ENCODE measurements at regions not wholly inside any gene's neighbourhood (a gene's known extent, or its start where the extent isn't known, plus 50 kb on each side); places are given as distances from the start of the nearest gene placed in this dataset.

DNA sequence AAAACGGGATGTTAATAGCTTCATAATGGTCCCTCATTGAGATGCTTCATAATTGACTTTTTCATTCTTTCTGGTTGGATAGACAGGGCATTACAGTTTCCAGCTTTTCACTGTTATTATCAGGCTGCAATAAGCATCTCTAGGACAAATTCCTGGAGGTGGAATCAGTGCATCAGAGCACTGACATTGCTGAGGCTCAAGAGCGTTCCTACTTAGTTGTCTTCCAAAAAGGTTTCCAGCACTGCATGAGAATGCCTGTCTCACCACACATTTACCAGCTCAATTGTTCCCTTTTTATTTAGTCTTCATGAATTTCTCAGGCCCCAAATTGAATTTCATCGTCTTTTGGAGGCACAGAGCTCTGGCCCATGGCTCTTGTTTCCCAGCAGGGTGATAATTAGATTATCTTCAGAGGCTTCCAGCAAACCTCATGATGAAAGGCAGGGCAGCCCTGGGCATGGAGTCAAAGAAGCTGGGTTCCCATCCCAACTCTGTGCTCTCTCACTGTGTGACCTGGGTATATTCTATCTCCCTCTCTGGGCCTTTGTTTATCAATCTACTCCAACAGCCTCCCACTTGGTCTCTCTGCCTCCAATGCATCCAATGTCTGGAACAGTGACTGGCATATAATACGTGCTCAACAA is 451.4 kb downstream of the PTPRU start:
- no peak for TF ChIP-seq POLR2A (IDR thresholded peaks at IDR 0.05; ENCODE audit: low read length)
- no peak for TF ChIP-seq GATA1 (IDR thresholded peaks at IDR 0.05; ENCODE audit: low read depth, low read length)

Data from erythroblast (primary cell).